ENCODE measurements at regions not wholly inside any gene's neighbourhood (a gene's known extent, or its start where the extent isn't known, plus 50 kb on each side); places are given as distances from the start of the nearest gene placed in this dataset.

GRCh38 chr16:79402356-79402755 is 198.2 kb downstream of the MAF start:
- Histone ChIP-seq H3K4me3 (no peak overlapping the region), H3K27ac (no peak overlapping the region), H3K4me1 (no peaks in the 10 kb centered on the region), H3K9me3 (no peaks in the 10 kb centered on the region), H3K36me3 (no peaks in the 10 kb centered on the region), H3K27me3 (no peaks in the 10 kb centered on the region)
- intact Hi-C loops (cut with DNase I) = no loop called here
- no peak for DNase-seq
- TF ChIP-seq CTCF (IDR thresholded peaks at IDR 0.05) = no peak
- peak; percentile 59 for ATAC-seq

- DNase-seq = no peak
- no peak overlapping the region for H3K4me3 ChIP-seq
- H3K27me3 ChIP-seq = no peaks in the 10 kb centered on the region
- TF ChIP-seq CTCF (IDR thresholded peaks at IDR 0.05) = no peak
- no peaks in the 10 kb centered on the region for H3K4me1 ChIP-seq
- intact Hi-C loops (cut with DNase I) = no loop called here
- ATAC-seq = no peak
- no peaks in the 10 kb centered on the region for H3K9me3 ChIP-seq
- no peak overlapping the region for H3K27ac ChIP-seq
- no peaks in the 10 kb centered on the region for H3K36me3 ChIP-seq
Observed at GRCh38 chr16:79401782-79402181, 198.8 kb downstream of the MAF start.

GRCh38 chr16:79401157-79401556 is 199.4 kb downstream of the MAF start:
- intact Hi-C loops (cut with DNase I) = no loop called here
- no peak for TF ChIP-seq CTCF (IDR thresholded peaks at IDR 0.05)

GRCh38 chr16:79400462-79401149 is 199.9 kb downstream of the MAF start:
- Histone ChIP-seq H3K27me3 (no peaks in the 10 kb centered on the region), H3K4me1 (no peaks in the 10 kb centered on the region), H3K4me3 (no peak overlapping the region), H3K27ac (no peak overlapping the region), H3K9me3 (no peaks in the 10 kb centered on the region), H3K36me3 (no peaks in the 10 kb centered on the region)
- DNase-seq = no peak
- no peak for TF ChIP-seq CTCF (IDR thresholded peaks at IDR 0.05)
- intact Hi-C loops (cut with DNase I) = no loop called here
- no peak for ATAC-seq

More at GRCh38 chr16:79401157-79401556, 199.4 kb downstream of the MAF start:
- H3K4me1 ChIP-seq = no peaks in the 10 kb centered on the region
- H3K9me3 ChIP-seq = no peaks in the 10 kb centered on the region
- H3K27ac ChIP-seq = no peak overlapping the region
- ATAC-seq (no peak), DNase-seq (no peak)
- H3K36me3 ChIP-seq = no peaks in the 10 kb centered on the region
- no peak overlapping the region for H3K4me3 ChIP-seq
- no peaks in the 10 kb centered on the region for H3K27me3 ChIP-seq

GRCh38 chr16:79395591-79395990 is 204.9 kb downstream of the MAF start:
- DNase-seq = no peak
- Histone ChIP-seq H3K4me3 (no peak overlapping the region), H3K4me1 (no peaks in the 10 kb centered on the region), H3K27ac (no peak overlapping the region), H3K9me3 (no peaks in the 10 kb centered on the region), H3K27me3 (no peaks in the 10 kb centered on the region), H3K36me3 (no peaks in the 10 kb centered on the region)
- no peak for TF ChIP-seq CTCF (IDR thresholded peaks at IDR 0.05)
- ATAC-seq = peak; percentile 38
- intact Hi-C loops (cut with DNase I) = no loop called here

GRCh38 chr16:79394206-79394605 is 206.3 kb downstream of the MAF start:
- Histone ChIP-seq H3K9me3 (no peaks in the 10 kb centered on the region), H3K4me1 (no peaks in the 10 kb centered on the region), H3K27me3 (no peaks in the 10 kb centered on the region), H3K4me3 (no peak overlapping the region), H3K27ac (no peak overlapping the region), H3K36me3 (no peaks in the 10 kb centered on the region)
- TF ChIP-seq CTCF (IDR thresholded peaks at IDR 0.05) = no peak
- ATAC-seq (no peak), DNase-seq (no peak)
- intact Hi-C loops (cut with DNase I) = no loop called here
